ENCODE measurements at regions not wholly inside any gene's neighbourhood (a gene's known extent, or its start where the extent isn't known, plus 50 kb on each side); places are given as distances from the start of the nearest gene placed in this dataset.

GRCh38 chr3:159892171-159892795, 96.4 kb upstream of the IL12A start:
- Histone ChIP-seq H3K4me3 (no peak overlapping the region), H3K4me1 (peaks cover 0 to 13% (median 0%) of the 10 kb centered on the region in 4 donors), H3K27ac (no peak overlapping the region), H3K9me3 (no peaks in the 10 kb centered on the region), H3K27me3 (no peaks in the 10 kb centered on the region), H3K36me3 (no peaks in the 10 kb centered on the region)
- in situ Hi-C loops (cut with MboI; ENCODE audit: low pct_ligation_motif_present in 1 of 4, low pct_unique_long_range_greater_than_20kb in 1 of 4, low sequenced_read_pairs in 3 of 4) = no loop called here
- TF ChIP-seq POLR2AphosphoS5 (IDR thresholded peaks at IDR 0.05) (no peak), POLR2A (IDR thresholded peaks at IDR 0.05) (no peak), CTCF (IDR thresholded peaks at IDR 0.05) (no peak), EP300 (IDR thresholded peaks at IDR 0.05; ENCODE audit: low read depth) (no peak)
- DNase-seq = no peak
- WGBS, 2 donors (ENCODE audit: low coverage in 1 of 2) = 75% methylated on average over 2 of the region's 2 CpGs; no CpG with 5 or more reads in 1 of the 2 donors
- intact Hi-C loops (cut with DNase I; ENCODE audit: low total_unique reads) = no loop called here

- in situ Hi-C loops (cut with MboI; ENCODE audit: low pct_ligation_motif_present in 1 of 4, low pct_unique_long_range_greater_than_20kb in 1 of 4, low sequenced_read_pairs in 3 of 4) = no loop called here
- WGBS, 2 donors (ENCODE audit: low coverage in 1 of 2) = 74 to 80% methylated on average over 1 of the region's 1 CpG
- Histone ChIP-seq H3K27me3 (no peaks in the 10 kb centered on the region), H3K4me3 (no peak overlapping the region), H3K9me3 (no peaks in the 10 kb centered on the region), H3K4me1 (peaks cover 0 to 15% (median 0%) of the 10 kb centered on the region in 4 donors), H3K27ac (no peak overlapping the region), H3K36me3 (no peaks in the 10 kb centered on the region)
- no peak for DNase-seq
- intact Hi-C loops (cut with DNase I; ENCODE audit: low total_unique reads) = no loop called here
- no peak for TF ChIP-seq CTCF (IDR thresholded peaks at IDR 0.05)
- no peak for TF ChIP-seq POLR2A (IDR thresholded peaks at IDR 0.05)
- TF ChIP-seq EP300 (IDR thresholded peaks at IDR 0.05; ENCODE audit: low read depth) = no peak
- TF ChIP-seq POLR2AphosphoS5 (IDR thresholded peaks at IDR 0.05) = no peak
These were observed 95.8 kb upstream of the IL12A start for GRCh38 chr3:159892801-159893200.

GRCh38 chr3:159894386-159894785, 94.2 kb upstream of the IL12A start:
- Histone ChIP-seq H3K4me1 (peaks cover 0 to 20% (median 0%) of the 10 kb centered on the region in 4 donors), H3K4me3 (no peak overlapping the region), H3K27ac (no peak overlapping the region), H3K9me3 (no peaks in the 10 kb centered on the region), H3K36me3 (no peaks in the 10 kb centered on the region), H3K27me3 (no peaks in the 10 kb centered on the region)
- intact Hi-C loops (cut with DNase I; ENCODE audit: low total_unique reads) = no loop called here
- in situ Hi-C loops (cut with MboI; ENCODE audit: low pct_ligation_motif_present in 1 of 4, low pct_unique_long_range_greater_than_20kb in 1 of 4, low sequenced_read_pairs in 3 of 4) = no loop called here
- WGBS, 2 donors (ENCODE audit: low coverage in 1 of 2) = 73% methylated on average over 4 of the region's 4 CpGs; no CpG with 5 or more reads in 1 of the 2 donors
- TF ChIP-seq POLR2AphosphoS5 (IDR thresholded peaks at IDR 0.05) = no peak
- DNase-seq = no peak

GRCh38 chr3:159895430-159895829, 93.2 kb upstream of the IL12A start:
- no peak for TF ChIP-seq POLR2A (IDR thresholded peaks at IDR 0.05)
- no peak for TF ChIP-seq CTCF (IDR thresholded peaks at IDR 0.05)
- no peak for TF ChIP-seq POLR2AphosphoS5 (IDR thresholded peaks at IDR 0.05)
- no peak for TF ChIP-seq EP300 (IDR thresholded peaks at IDR 0.05; ENCODE audit: low read depth)
- intact Hi-C loops (cut with DNase I; ENCODE audit: low total_unique reads) = no loop called here
- WGBS, 2 donors (ENCODE audit: low coverage in 1 of 2) = 67 to 81% methylated on average over 2 of the region's 2 CpGs
- Histone ChIP-seq H3K27ac (no peak overlapping the region), H3K9me3 (no peaks in the 10 kb centered on the region), H3K36me3 (no peaks in the 10 kb centered on the region), H3K4me3 (no peak overlapping the region), H3K27me3 (no peaks in the 10 kb centered on the region), H3K4me1 (peaks cover 0 to 20% (median 0%) of the 10 kb centered on the region in 4 donors)
- DNase-seq = no peak
- in situ Hi-C loops (cut with MboI; ENCODE audit: low pct_ligation_motif_present in 1 of 4, low pct_unique_long_range_greater_than_20kb in 1 of 4, low sequenced_read_pairs in 3 of 4) = no loop called here

GRCh38 chr3:159896543-159896942, 92.1 kb upstream of the IL12A start:
- Histone ChIP-seq H3K4me3 (no peak overlapping the region), H3K4me1 (peaks cover 0 to 20% (median 0%) of the 10 kb centered on the region in 4 donors), H3K27me3 (no peaks in the 10 kb centered on the region), H3K27ac (no peak overlapping the region), H3K9me3 (no peaks in the 10 kb centered on the region), H3K36me3 (no peaks in the 10 kb centered on the region)
- in situ Hi-C loops (cut with MboI; ENCODE audit: low pct_ligation_motif_present in 1 of 4, low pct_unique_long_range_greater_than_20kb in 1 of 4, low sequenced_read_pairs in 3 of 4) = no loop called here
- intact Hi-C loops (cut with DNase I; ENCODE audit: low total_unique reads) = no loop called here
- TF ChIP-seq CTCF (IDR thresholded peaks at IDR 0.05) = no peak
- TF ChIP-seq POLR2A (IDR thresholded peaks at IDR 0.05) = no peak
- TF ChIP-seq POLR2AphosphoS5 (IDR thresholded peaks at IDR 0.05) = no peak
- no peak for TF ChIP-seq EP300 (IDR thresholded peaks at IDR 0.05; ENCODE audit: low read depth)
- 93 to 100% methylated on average over 1 of the region's 1 CpG for WGBS, 2 donors (ENCODE audit: low coverage in 1 of 2)
- no peak for DNase-seq
